Fibroblast of lung (primary cell): ENCODE measurements at regions not wholly inside any gene's neighbourhood (a gene's known extent, or its start where the extent isn't known, plus 50 kb on each side); places are given as distances from the start of the nearest gene placed in this dataset.

ENCODE experiments used
- DNase-seq, 2 donors: peaks; one replicate each; pipeline versions ENCODE4 v3.0.0 to v3.0.0-alpha.2; 2010; ENCODE audit warnings: low read depth in 2 of 2
- H2AFZ ChIP-seq: 2 replicates; pipeline ENCODE4 v1.5.1; 2012; ENCODE audit warnings: low read length, control low read depth, inconsistent platforms
- H3K27ac ChIP-seq: 2 replicates; pipeline ENCODE4 v1.5.1; 2011; ENCODE audit warnings: low read length, control low read depth; ENCODE audit not compliant: insufficient read depth
- H3K27me3 ChIP-seq: 2 replicates; pipeline ENCODE4 v1.5.1; 2011; ENCODE audit warnings: mild to moderate bottlenecking, low read length; ENCODE audit not compliant: control insufficient read depth, insufficient read depth
- H3K36me3 ChIP-seq: 2 replicates; pipeline ENCODE4 v1.5.1; 2011; ENCODE audit warnings: low read length; ENCODE audit not compliant: control insufficient read depth, insufficient read depth
- H3K4me1 ChIP-seq: 2 replicates; pipeline ENCODE4 v1.5.1; 2011; ENCODE audit warnings: low read length; ENCODE audit not compliant: control insufficient read depth, insufficient read depth; ENCODE audit errors: extremely low read depth
- H3K4me2 ChIP-seq: 2 replicates; pipeline ENCODE4 v1.5.1; 2011; ENCODE audit warnings: low read length, control low read depth; ENCODE audit not compliant: insufficient read depth; ENCODE audit errors: extremely low read depth
- H3K4me3 ChIP-seq, 4 experiments: fragments of 200-600 bp in 1 of 4; sonication (generic) in 1 of 4; replicated peaks in 1 of 4; 2 replicates each; pipeline ENCODE4 v1.5.1; 2011 to 2016; ENCODE audit warnings: low read length in 4 of 4, low read depth in 3 of 4, mild to moderate bottlenecking in 3 of 4, control low read depth in 2 of 4, inconsistent platforms in 1 of 4, mixed read lengths in 1 of 4; ENCODE audit not compliant: insufficient read depth in 1 of 4; ENCODE audit errors: control extremely low read depth in 1 of 4
- H3K79me2 ChIP-seq: 2 replicates; pipeline ENCODE4 v1.5.1; 2012; ENCODE audit warnings: mild to moderate bottlenecking, low read length, inconsistent platforms; ENCODE audit not compliant: control insufficient read depth, insufficient read depth
- H3K9ac ChIP-seq: 2 replicates; pipeline ENCODE4 v1.5.1; 2011; ENCODE audit warnings: mild to moderate bottlenecking, low read length, control low read depth; ENCODE audit not compliant: insufficient read depth
- H3K9me3 ChIP-seq: 2 replicates; pipeline ENCODE4 v1.5.1; 2012; ENCODE audit warnings: low read depth, low read length; ENCODE audit not compliant: control insufficient read depth, insufficient read depth
- H4K20me1 ChIP-seq: 2 replicates; pipeline ENCODE4 v1.5.1; 2011; ENCODE audit warnings: low read length; ENCODE audit not compliant: control insufficient read depth, insufficient read depth; ENCODE audit errors: extremely low read depth
- CTCF ChIP-seq, 2 donors: IDR thresholded peaks in 1 of 2; conservative IDR thresholded peaks in 1 of 2; 1 replicate in 1 of 2; 2 replicates in 1 of 2; pipeline ENCODE4 v1.5.1; 2011 to 2012; ENCODE audit warnings: low read length in 2 of 2, control low read depth in 1 of 2, inconsistent platforms in 1 of 2, low read depth in 1 of 2, mild to moderate bottlenecking in 1 of 2
- EZH2 ChIP-seq: IDR thresholded peaks from 2 replicates; pipeline ENCODE4 v1.5.1; 2012; ENCODE audit warnings: low read length, control low read depth, mild to moderate bottlenecking; ENCODE audit errors: missing control alignments

GRCh38 chr6:140940251-140940925, 1192.3 kb upstream of the GJE1 start:
- no peak for DNase-seq
- no peak overlapping the region for H3K4me2 ChIP-seq
- no peak overlapping the region for H3K4me3 ChIP-seq
- TF ChIP-seq CTCF (conservative IDR thresholded peaks at IDR 0.05 in 1 of 2, IDR thresholded peaks at IDR 0.05 in 1 of 2; ENCODE audit: low read depth in 1 of 2, low read length in 2 of 2) (no peak), EZH2 (no peak)
- no peaks in the 10 kb centered on the region for H3K79me2 ChIP-seq
- no peaks in the 10 kb centered on the region for H3K9me3 ChIP-seq
- H3K27ac ChIP-seq = no peak overlapping the region
- no peak overlapping the region for H3K9ac ChIP-seq
- no peak overlapping the region for H2AFZ ChIP-seq
- H3K27me3 ChIP-seq = no peaks in the 10 kb centered on the region
- H3K4me1 ChIP-seq = no peaks in the 10 kb centered on the region
- no peaks in the 10 kb centered on the region for H4K20me1 ChIP-seq
- no peaks in the 10 kb centered on the region for H3K36me3 ChIP-seq

- no peak for DNase-seq
- H3K79me2 ChIP-seq = no peaks in the 10 kb centered on the region
- H3K36me3 ChIP-seq = no peaks in the 10 kb centered on the region
Measured at GRCh38 chr6:140932909-140933308, 1199.8 kb upstream of the GJE1 start.

GRCh38 chr6:140931581-140931980, 1201.1 kb upstream of the GJE1 start:
- H2AFZ ChIP-seq = no peak overlapping the region
- no peak overlapping the region for H3K9ac ChIP-seq
- no peak for DNase-seq
- H3K36me3 ChIP-seq = no peaks in the 10 kb centered on the region
- H3K79me2 ChIP-seq = no peaks in the 10 kb centered on the region
- no peaks in the 10 kb centered on the region for H3K4me1 ChIP-seq
- no peaks in the 10 kb centered on the region for H4K20me1 ChIP-seq
- no peaks in the 10 kb centered on the region for H3K27me3 ChIP-seq
- no peak for TF ChIP-seq EZH2
- no peak for TF ChIP-seq CTCF (conservative IDR thresholded peaks at IDR 0.05 in 1 of 2, IDR thresholded peaks at IDR 0.05 in 1 of 2; ENCODE audit: low read depth in 1 of 2, low read length in 2 of 2)
- H3K9me3 ChIP-seq = no peaks in the 10 kb centered on the region
- H3K4me3 ChIP-seq = no peak overlapping the region
- H3K27ac ChIP-seq = no peak overlapping the region
- no peak overlapping the region for H3K4me2 ChIP-seq

More at GRCh38 chr6:140932909-140933308, 1199.8 kb upstream of the GJE1 start:
- Histone ChIP-seq H3K4me3 (no peak overlapping the region), H3K4me1 (no peaks in the 10 kb centered on the region), H2AFZ (no peak overlapping the region), H3K4me2 (no peak overlapping the region), H3K9ac (no peak overlapping the region), H3K27ac (no peak overlapping the region), H3K9me3 (no peaks in the 10 kb centered on the region), H4K20me1 (no peaks in the 10 kb centered on the region), H3K27me3 (no peaks in the 10 kb centered on the region)
- TF ChIP-seq EZH2 (no peak), CTCF (conservative IDR thresholded peaks at IDR 0.05 in 1 of 2, IDR thresholded peaks at IDR 0.05 in 1 of 2; ENCODE audit: low read depth in 1 of 2, low read length in 2 of 2) (no peak)
